ENCODE measurements at regions not wholly inside any gene's neighbourhood (a gene's known extent, or its start where the extent isn't known, plus 50 kb on each side); places are given as distances from the start of the nearest gene placed in this dataset.

DNA sequence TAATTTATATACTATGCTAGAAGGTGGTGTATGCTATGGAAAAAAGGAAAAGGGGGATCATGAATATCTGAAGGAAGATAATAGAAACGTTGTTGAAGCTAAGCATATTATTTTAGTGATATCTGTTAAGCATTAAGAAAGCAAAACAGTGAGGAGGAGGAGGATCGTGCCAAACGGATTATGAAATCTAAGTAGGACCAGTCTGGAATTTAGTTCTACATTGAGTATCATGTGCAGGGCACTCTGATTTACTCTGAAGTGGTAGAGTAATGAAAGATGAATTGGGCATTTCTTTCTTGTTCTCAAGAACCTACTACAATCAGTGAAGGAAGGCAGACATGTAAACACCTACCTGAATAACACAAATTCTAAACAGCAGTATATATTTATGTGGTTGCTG is 195.3 kb downstream of the CYB561 start:
- TF ChIP-seq POLR2A (IDR thresholded peaks at IDR 0.05; ENCODE audit: low read depth, low read length) = no peak
- no peak for TF ChIP-seq TAF1 (IDR thresholded peaks at IDR 0.05; ENCODE audit: low read depth, low read length)
- TF ChIP-seq POLR2AphosphoS5 (IDR thresholded peaks at IDR 0.05; ENCODE audit: low read depth, low read length) = no peak
- TF ChIP-seq SPI1 (IDR thresholded peaks at IDR 0.05; ENCODE audit: low read depth, low read length) = no peak
- no peak for TF ChIP-seq POU2F2 (IDR thresholded peaks at IDR 0.05; ENCODE audit: low read depth, low read length)
- no peak for TF ChIP-seq PAX5 (IDR thresholded peaks at IDR 0.05; ENCODE audit: insufficient read depth, low read length, severe bottlenecking)
